GM21576 (cell line): ENCODE measurements at regions not wholly inside any gene's neighbourhood (a gene's known extent, or its start where the extent isn't known, plus 50 kb on each side); places are given as distances from the start of the nearest gene placed in this dataset.
"Not testable (repeated sequence)": the region's sequence is repeated elsewhere in the genome, so short reads cannot be mapped to it uniquely, and the experiment has no call there.

ENCODE experiments used
- ATAC-seq: cut with Tn5 transposase; IDR thresholded peaks from one replicate; pipeline ENCODE4 v1.9.1; 2021; ENCODE audit warnings: mild to moderate bottlenecking, moderate library complexity; ENCODE audit not compliant: unreplicated experiment

GRCh38 chr14:88981948-88982347, 157.5 kb downstream of the TTC8 start:
- no peak for ATAC-seq

GRCh38 chr14:88983755-88984154, 159.3 kb downstream of the TTC8 start:
- ATAC-seq, result no peak

GRCh38 chr14:88985654-88986053, 161.2 kb downstream of the TTC8 start:
- no peak for ATAC-seq

GRCh38 chr14:88986146-88986841, 161.8 kb downstream of the TTC8 start:
- ATAC-seq, result no peak

- ATAC-seq, result not testable (repeated sequence)
Observed at GRCh38 chr14:88986908-88987307, 162.5 kb downstream of the TTC8 start.

GRCh38 chr14:88987516-88987915, 163.1 kb downstream of the TTC8 start:
- no peak for ATAC-seq

GRCh38 chr14:88989911-88990310, 165.5 kb downstream of the TTC8 start:
- no peak for ATAC-seq

- no peak for ATAC-seq
Observed at GRCh38 chr14:88990856-88991255, 166.4 kb downstream of the TTC8 start.

GRCh38 chr14:88992011-88992410, 167.6 kb downstream of the TTC8 start:
- ATAC-seq, result no peak

- no peak for ATAC-seq
Observed at GRCh38 chr14:88993946-88994345, 169.5 kb downstream of the TTC8 start.

GRCh38 chr14:88995437-88996198, 171.2 kb downstream of the TTC8 start:
- no peak for ATAC-seq

GRCh38 chr14:88998027-88998426, 173.6 kb downstream of the TTC8 start:
- no peak for ATAC-seq

- ATAC-seq, result no peak
Observed at GRCh38 chr14:88999137-88999536, 174.7 kb downstream of the TTC8 start.

GRCh38 chr14:89000007-89000942, 175.8 kb downstream of the TTC8 start:
- no peak for ATAC-seq

- no peak for ATAC-seq
Observed at GRCh38 chr14:89004166-89004565, 179.7 kb downstream of the TTC8 start.

- ATAC-seq, result no peak
Observed at GRCh38 chr14:89007906-89008305, 183.5 kb downstream of the TTC8 start.

- no peak for ATAC-seq
Observed at GRCh38 chr14:89011355-89012281, 187.2 kb downstream of the TTC8 start.

GRCh38 chr14:89012282-89013097, 188.0 kb downstream of the TTC8 start:
- no peak for ATAC-seq

GRCh38 chr14:89013098-89013504, 188.7 kb downstream of the TTC8 start:
- ATAC-seq, result no peak
